OCI-LY1 (cell line): ENCODE measurements at regions not wholly inside any gene's neighbourhood (a gene's known extent, or its start where the extent isn't known, plus 50 kb on each side); places are given as distances from the start of the nearest gene placed in this dataset.

ENCODE experiments used
- EZH2 ChIP-seq: fragments of 200-600 bp; sonication (generic), shearing (Covaris generic); IDR thresholded peaks from 2 replicates; pipeline ENCODE4 v1.8.0; 2017; ENCODE audit warnings: borderline replicate concordance, mixed run types, mild to moderate bottlenecking, antibody characterized with exemption, low read length, moderate library complexity, mixed read lengths
- TF ChIP-seq, protein P1 (sequence below): fragments of 200-600 bp; sonication (generic), shearing (Covaris generic); IDR thresholded peaks from 2 replicates; pipeline ENCODE4 v1.5.1; 2017; ENCODE audit warnings: mild to moderate bottlenecking, antibody characterized with exemption, low read length, moderate library complexity, mixed read lengths

DNA sequence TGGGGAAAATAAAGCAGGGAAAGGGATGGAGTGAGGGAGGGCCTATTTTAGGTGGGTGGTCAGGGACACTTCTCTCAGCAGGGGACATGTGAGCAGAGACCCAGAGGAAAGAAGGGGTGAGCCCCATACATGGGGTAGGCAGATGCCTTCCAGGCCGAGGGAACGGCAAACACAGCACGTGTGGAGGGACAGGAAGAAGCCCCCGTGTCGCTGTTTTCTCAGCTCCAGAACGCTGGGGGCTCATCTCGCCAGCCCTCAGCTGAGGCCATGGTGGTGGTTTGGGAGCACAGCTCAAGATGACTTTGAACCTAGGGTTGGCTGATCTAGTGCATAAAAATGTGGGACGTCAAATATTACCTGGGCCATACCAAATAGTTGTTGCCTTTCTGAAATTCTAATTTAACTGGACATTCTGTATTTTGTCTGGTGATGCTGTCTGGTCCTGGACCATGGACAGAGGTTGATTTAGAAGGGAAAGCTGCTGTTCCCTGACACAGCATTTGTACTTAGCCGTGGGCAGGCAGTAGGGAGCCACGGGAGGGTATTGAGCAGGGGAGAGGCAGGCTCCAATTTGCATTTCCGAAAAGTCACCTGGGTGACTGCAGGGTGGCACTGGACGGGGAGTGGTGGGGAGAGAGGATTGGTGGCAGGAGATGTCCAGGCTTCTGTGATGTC lies 53.1 kb upstream of the RUNX3 start:
- TF ChIP-seq, protein P1, sequence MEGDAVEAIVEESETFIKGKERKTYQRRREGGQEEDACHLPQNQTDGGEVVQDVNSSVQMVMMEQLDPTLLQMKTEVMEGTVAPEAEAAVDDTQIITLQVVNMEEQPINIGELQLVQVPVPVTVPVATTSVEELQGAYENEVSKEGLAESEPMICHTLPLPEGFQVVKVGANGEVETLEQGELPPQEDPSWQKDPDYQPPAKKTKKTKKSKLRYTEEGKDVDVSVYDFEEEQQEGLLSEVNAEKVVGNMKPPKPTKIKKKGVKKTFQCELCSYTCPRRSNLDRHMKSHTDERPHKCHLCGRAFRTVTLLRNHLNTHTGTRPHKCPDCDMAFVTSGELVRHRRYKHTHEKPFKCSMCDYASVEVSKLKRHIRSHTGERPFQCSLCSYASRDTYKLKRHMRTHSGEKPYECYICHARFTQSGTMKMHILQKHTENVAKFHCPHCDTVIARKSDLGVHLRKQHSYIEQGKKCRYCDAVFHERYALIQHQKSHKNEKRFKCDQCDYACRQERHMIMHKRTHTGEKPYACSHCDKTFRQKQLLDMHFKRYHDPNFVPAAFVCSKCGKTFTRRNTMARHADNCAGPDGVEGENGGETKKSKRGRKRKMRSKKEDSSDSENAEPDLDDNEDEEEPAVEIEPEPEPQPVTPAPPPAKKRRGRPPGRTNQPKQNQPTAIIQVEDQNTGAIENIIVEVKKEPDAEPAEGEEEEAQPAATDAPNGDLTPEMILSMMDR: no peak
- TF ChIP-seq EZH2: no peak
